Lower leg skin (tissue), 4 donors: ENCODE measurements at regions not wholly inside any gene's neighbourhood (a gene's known extent, or its start where the extent isn't known, plus 50 kb on each side); places are given as distances from the start of the nearest gene placed in this dataset.

Experiments used
- DNase-seq, 2 donors: peaks; one replicate each; pipeline ENCODE4 v3.0.0-alpha.2; 2019; ENCODE audit warnings: low spot score in 2 of 2
- H3K4me3 ChIP-seq: fragments of 200-600 bp; sonication (generic); 2 replicates; pipeline ENCODE4 v1.5.1; 2017; ENCODE audit warnings: mild to moderate bottlenecking, low read depth; ENCODE audit not compliant: poor library complexity, severe bottlenecking
- POLR2A ChIP-seq, 2 donors: fragments of 450-650 bp; IDR thresholded peaks; one replicate each; pipeline ENCODE4 v1.6.1; 2016 to 2017; ENCODE audit warnings: antibody characterized with exemption in 2 of 2, mild to moderate bottlenecking in 1 of 2, moderate library complexity in 1 of 2
- WGBS, 2 donors: methylation state at CpG; one replicate each; pipeline ENCODE4 v1.1.5; 2018; 5-methylcytosine and 5-hydroxymethylcytosine counted together
- intact Hi-C: fragments of 100-400 bp; cut with DNase I; formaldehyde crosslinking; loops from one replicate; pipeline ENCODE4 v1.15.0; 2023; ENCODE audit warnings: low total_unique reads
- TF ChIP-seq, protein P1 (sequence below), 3 donors: fragments of 450-650 bp; IDR thresholded peaks; one replicate each; pipeline ENCODE4 v1.5.1; 2016; ENCODE audit warnings: antibody characterized with exemption in 3 of 3, mild to moderate bottlenecking in 3 of 3, moderate library complexity in 2 of 3

- WGBS, 2 donors, result 45 to 53% methylated on average over 1 of the region's 1 CpG
- TF ChIP-seq, protein P1, sequence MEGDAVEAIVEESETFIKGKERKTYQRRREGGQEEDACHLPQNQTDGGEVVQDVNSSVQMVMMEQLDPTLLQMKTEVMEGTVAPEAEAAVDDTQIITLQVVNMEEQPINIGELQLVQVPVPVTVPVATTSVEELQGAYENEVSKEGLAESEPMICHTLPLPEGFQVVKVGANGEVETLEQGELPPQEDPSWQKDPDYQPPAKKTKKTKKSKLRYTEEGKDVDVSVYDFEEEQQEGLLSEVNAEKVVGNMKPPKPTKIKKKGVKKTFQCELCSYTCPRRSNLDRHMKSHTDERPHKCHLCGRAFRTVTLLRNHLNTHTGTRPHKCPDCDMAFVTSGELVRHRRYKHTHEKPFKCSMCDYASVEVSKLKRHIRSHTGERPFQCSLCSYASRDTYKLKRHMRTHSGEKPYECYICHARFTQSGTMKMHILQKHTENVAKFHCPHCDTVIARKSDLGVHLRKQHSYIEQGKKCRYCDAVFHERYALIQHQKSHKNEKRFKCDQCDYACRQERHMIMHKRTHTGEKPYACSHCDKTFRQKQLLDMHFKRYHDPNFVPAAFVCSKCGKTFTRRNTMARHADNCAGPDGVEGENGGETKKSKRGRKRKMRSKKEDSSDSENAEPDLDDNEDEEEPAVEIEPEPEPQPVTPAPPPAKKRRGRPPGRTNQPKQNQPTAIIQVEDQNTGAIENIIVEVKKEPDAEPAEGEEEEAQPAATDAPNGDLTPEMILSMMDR (IDR thresholded peaks at IDR 0.05), result no peak
- no peak for TF ChIP-seq POLR2A (IDR thresholded peaks at IDR 0.05)
- intact Hi-C loops, result no loop called here
- DNase-seq, result no peak
- H3K4me3 ChIP-seq, result no peak overlapping the region
Observed at GRCh38 chr12:83865431-83865830, 1047.2 kb downstream of the SLC6A15 start.

GRCh38 chr12:83864054-83864453, 1048.5 kb downstream of the SLC6A15 start:
- intact Hi-C loops, result no loop called here
- TF ChIP-seq, protein P1 (IDR thresholded peaks at IDR 0.05), result no peak
- no peak for TF ChIP-seq POLR2A (IDR thresholded peaks at IDR 0.05)
- no peak for DNase-seq
- WGBS, 2 donors, result 67 to 75% methylated on average over 2 of the region's 2 CpGs
- H3K4me3 ChIP-seq, result no peak overlapping the region

DNA sequence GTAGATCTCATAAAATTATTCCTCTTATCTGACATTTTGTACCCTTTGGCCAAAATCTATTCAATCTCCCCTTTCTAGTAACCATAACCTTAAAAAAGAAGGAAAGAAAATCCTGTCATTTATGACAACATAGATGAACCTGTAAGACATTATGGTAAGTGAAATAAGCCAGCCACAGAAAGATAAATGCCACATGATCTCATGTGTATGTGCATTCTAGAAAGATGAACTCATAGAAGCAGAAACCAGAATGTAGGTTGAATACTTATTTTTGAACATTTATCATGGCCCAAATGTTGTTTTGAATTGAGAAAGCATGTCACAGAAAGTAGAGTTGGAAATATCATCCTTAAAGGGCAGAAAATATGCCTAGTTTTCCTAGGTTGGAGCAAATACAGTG, 1053.6 kb downstream of the SLC6A15 start:
- no peak for DNase-seq
- TF ChIP-seq, protein P1 (IDR thresholded peaks at IDR 0.05), result no peak
- no peak for TF ChIP-seq POLR2A (IDR thresholded peaks at IDR 0.05)
- intact Hi-C loops, result no loop called here
- no peak overlapping the region for H3K4me3 ChIP-seq

GRCh38 chr12:83856803-83857202, 1055.8 kb downstream of the SLC6A15 start:
- TF ChIP-seq POLR2A (IDR thresholded peaks at IDR 0.05), result no peak
- TF ChIP-seq, protein P1 (IDR thresholded peaks at IDR 0.05), result no peak
- intact Hi-C loops, result no loop called here
- DNase-seq, result no peak
- H3K4me3 ChIP-seq, result no peak overlapping the region

DNA sequence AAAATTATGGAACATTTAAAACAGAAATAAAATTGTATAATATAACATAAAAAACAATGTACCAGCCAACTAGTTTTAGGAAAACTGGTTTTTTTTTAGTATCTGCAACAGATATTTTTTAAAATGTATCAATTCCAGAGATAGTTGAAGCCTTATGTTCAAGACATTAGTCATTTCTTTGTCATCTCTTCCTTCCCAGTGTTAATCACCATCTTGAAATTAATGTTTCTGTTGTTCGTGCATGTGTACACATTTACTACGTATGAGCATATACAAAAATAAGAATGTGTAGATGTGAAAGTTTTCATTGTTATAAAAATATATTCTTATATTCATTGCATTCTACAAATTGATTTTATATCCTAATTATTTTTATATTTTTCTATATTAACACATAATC, 1062.1 kb downstream of the SLC6A15 start:
- no peak overlapping the region for H3K4me3 ChIP-seq
- TF ChIP-seq, protein P1 (IDR thresholded peaks at IDR 0.05), result no peak
- no peak for TF ChIP-seq POLR2A (IDR thresholded peaks at IDR 0.05)
- intact Hi-C loops, result no loop called here
- no peak for DNase-seq
- whole genome bisulfite sequencing, 2 donors, result 70 to 86% methylated on average over 2 of the region's 2 CpGs

GRCh38 chr12:83848702-83849101, 1063.9 kb downstream of the SLC6A15 start:
- TF ChIP-seq, protein P1 (IDR thresholded peaks at IDR 0.05), result no peak
- no peak for TF ChIP-seq POLR2A (IDR thresholded peaks at IDR 0.05)
- DNase-seq, result no peak
- WGBS, 2 donors, result 76 to 93% methylated on average over 1 of the region's 1 CpG
- intact Hi-C loops, result no loop called here
- H3K4me3 ChIP-seq, result no peak overlapping the region
